Osteocyte (in vitro differentiated cells): ENCODE measurements at regions not wholly inside any gene's neighbourhood (a gene's known extent, or its start where the extent isn't known, plus 50 kb on each side); places are given as distances from the start of the nearest gene placed in this dataset.

Source experiments
- DNase-seq: peaks from one replicate; pipeline ENCODE4 v3.0.0; 2021; ENCODE audit warnings: mixed read lengths; ENCODE audit not compliant: unreplicated experiment; ENCODE audit errors: extremely low spot score
- H3K27ac Mint-ChIP-seq: one replicate; pipeline ENCODE4 v1.8.0; 2021; ENCODE audit warnings: mild to moderate bottlenecking, mixed read lengths; ENCODE audit not compliant: unreplicated experiment
- H3K27me3 Mint-ChIP-seq: one replicate; pipeline ENCODE4 v1.8.0; 2021; ENCODE audit warnings: mixed read lengths; ENCODE audit not compliant: unreplicated experiment
- H3K36me3 Mint-ChIP-seq: one replicate; pipeline ENCODE4 v1.8.0; 2021; ENCODE audit warnings: mixed read lengths; ENCODE audit not compliant: unreplicated experiment
- H3K4me1 Mint-ChIP-seq: one replicate; pipeline ENCODE4 v1.8.0; 2021; ENCODE audit warnings: mixed read lengths; ENCODE audit not compliant: unreplicated experiment
- H3K4me3 Mint-ChIP-seq: one replicate; pipeline ENCODE4 v1.8.0; 2021; ENCODE audit warnings: mild to moderate bottlenecking, moderate library complexity, mixed read lengths; ENCODE audit not compliant: unreplicated experiment
- H3K9me3 Mint-ChIP-seq: one replicate; pipeline ENCODE4 v1.8.0; 2021; ENCODE audit warnings: mixed read lengths; ENCODE audit not compliant: unreplicated experiment
- TF ChIP-seq, protein P1 (sequence below): fragments of 200-600 bp; sonication (generic); IDR thresholded peaks from 2 replicates; pipeline ENCODE4 v1.5.0; 2021; ENCODE audit warnings: antibody characterized with exemption, mild to moderate bottlenecking, moderate library complexity

DNA sequence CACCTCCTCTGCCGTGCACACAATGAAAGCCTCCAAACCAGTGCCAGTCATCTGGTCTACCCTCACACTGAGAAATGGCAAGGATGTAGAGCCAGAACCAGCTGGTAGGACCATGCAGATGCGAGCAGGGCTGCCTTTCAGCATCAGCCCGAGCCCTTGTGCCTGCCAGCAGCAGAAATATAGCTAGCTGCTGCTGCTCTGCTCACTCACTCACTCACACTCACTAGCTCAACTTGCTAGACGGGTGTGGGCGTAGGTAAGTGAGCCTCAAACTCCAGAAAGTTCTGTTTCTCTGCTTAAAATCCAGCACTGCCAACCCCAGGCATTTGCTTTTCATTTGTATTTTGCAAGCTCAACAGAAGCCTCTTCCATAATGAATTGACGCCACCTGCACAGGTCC lies 114.0 kb downstream of the DRD1 start:
- H3K9me3 Mint-ChIP-seq, result peaks cover 35% of the 10 kb centered on the region
- no peak for DNase-seq

DNA sequence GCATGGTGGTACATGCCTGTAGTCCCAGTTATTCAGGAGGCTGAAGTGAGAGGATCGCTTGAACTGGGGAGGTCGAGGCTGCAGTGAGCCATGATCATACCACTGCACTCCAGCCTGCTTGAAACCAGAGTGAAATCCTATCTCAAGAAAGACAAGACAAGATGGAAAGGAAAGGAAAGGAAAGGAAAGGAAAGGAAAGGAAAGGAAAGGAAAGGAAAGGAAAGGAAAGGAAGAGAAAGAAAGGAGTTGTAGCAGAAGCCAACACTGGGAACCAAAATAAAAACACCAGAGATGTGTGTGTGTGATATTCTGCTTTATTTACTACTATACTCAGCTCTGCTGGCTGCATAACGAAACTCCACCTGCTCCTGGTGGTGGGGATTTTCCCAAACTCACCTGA lies 115.3 kb downstream of the DRD1 start:
- Mint-ChIP-seq H3K27me3 (no peaks in the 10 kb centered on the region), H3K4me3 (no peak overlapping the region)

More for the DNA sequence above, 114.0 kb downstream of the DRD1 start:
- Mint-ChIP-seq H3K27ac (no peak overlapping the region), H3K36me3 (no peaks in the 10 kb centered on the region), H3K27me3 (no peaks in the 10 kb centered on the region), H3K4me1 (no peaks in the 10 kb centered on the region), H3K4me3 (no peak overlapping the region)
- TF ChIP-seq, protein P1, sequence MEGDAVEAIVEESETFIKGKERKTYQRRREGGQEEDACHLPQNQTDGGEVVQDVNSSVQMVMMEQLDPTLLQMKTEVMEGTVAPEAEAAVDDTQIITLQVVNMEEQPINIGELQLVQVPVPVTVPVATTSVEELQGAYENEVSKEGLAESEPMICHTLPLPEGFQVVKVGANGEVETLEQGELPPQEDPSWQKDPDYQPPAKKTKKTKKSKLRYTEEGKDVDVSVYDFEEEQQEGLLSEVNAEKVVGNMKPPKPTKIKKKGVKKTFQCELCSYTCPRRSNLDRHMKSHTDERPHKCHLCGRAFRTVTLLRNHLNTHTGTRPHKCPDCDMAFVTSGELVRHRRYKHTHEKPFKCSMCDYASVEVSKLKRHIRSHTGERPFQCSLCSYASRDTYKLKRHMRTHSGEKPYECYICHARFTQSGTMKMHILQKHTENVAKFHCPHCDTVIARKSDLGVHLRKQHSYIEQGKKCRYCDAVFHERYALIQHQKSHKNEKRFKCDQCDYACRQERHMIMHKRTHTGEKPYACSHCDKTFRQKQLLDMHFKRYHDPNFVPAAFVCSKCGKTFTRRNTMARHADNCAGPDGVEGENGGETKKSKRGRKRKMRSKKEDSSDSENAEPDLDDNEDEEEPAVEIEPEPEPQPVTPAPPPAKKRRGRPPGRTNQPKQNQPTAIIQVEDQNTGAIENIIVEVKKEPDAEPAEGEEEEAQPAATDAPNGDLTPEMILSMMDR, result no peak

DNA sequence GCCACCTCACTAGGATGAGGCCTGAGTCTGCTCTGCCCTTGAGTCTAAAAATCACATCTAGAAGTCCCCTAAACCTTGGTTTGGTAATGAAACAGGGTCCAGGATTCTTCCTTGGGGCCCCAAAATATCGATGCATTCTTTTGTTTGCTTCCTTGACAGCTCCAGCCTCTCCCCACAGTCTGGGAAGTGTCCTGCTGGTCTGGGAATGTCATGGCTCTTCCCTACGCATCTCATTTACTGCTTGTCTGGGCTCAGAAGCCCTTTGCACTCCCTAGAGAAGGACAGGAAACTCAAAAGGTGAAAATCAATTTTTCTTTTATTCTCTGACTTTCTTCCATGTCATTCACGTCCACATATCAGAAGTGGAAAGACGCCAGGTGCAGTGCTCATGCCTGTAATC lies 115.8 kb downstream of the DRD1 start:
- H3K4me1 Mint-ChIP-seq, result no peaks in the 10 kb centered on the region
- H3K27me3 Mint-ChIP-seq, result no peaks in the 10 kb centered on the region
- H3K27ac Mint-ChIP-seq, result no peak overlapping the region
- TF ChIP-seq, protein P1, result no peak
- H3K9me3 Mint-ChIP-seq, result peaks cover 33% of the 10 kb centered on the region
- no peaks in the 10 kb centered on the region for H3K36me3 Mint-ChIP-seq
- no peak overlapping the region for H3K4me3 Mint-ChIP-seq
- no peak for DNase-seq

More for the DNA sequence above, 115.3 kb downstream of the DRD1 start:
- no peaks in the 10 kb centered on the region for H3K36me3 Mint-ChIP-seq
- DNase-seq, result no peak
- H3K27ac Mint-ChIP-seq, result no peak overlapping the region
- H3K9me3 Mint-ChIP-seq, result peaks cover 33% of the 10 kb centered on the region
- H3K4me1 Mint-ChIP-seq, result no peaks in the 10 kb centered on the region
- TF ChIP-seq, protein P1, result no peak

DNA sequence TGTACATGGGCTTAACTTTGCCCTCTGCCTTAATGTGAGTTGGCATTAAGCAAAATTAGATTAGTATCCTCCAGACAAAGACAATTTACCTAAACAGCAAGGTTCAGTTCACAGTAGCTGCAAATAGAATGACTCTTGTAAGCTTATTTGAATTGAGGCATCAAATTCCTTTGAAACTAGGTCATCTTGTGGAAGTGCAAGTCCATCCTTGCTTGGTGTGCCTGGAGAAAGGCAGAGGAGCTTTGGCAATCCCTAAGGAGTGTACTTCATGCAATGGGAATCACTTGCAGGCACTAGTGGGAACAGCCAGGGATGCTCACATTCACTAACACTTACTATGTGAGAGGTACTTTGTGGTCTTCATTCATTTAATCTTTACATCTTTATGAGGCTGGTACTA lies 118.3 kb downstream of the DRD1 start:
- peaks cover 35% of the 10 kb centered on the region for H3K9me3 Mint-ChIP-seq
- H3K4me1 Mint-ChIP-seq, result no peaks in the 10 kb centered on the region
- H3K36me3 Mint-ChIP-seq, result no peaks in the 10 kb centered on the region
- DNase-seq, result no peak
- TF ChIP-seq, protein P1, result no peak
- no peak overlapping the region for H3K4me3 Mint-ChIP-seq
- H3K27ac Mint-ChIP-seq, result no peak overlapping the region
- no peaks in the 10 kb centered on the region for H3K27me3 Mint-ChIP-seq

DNA sequence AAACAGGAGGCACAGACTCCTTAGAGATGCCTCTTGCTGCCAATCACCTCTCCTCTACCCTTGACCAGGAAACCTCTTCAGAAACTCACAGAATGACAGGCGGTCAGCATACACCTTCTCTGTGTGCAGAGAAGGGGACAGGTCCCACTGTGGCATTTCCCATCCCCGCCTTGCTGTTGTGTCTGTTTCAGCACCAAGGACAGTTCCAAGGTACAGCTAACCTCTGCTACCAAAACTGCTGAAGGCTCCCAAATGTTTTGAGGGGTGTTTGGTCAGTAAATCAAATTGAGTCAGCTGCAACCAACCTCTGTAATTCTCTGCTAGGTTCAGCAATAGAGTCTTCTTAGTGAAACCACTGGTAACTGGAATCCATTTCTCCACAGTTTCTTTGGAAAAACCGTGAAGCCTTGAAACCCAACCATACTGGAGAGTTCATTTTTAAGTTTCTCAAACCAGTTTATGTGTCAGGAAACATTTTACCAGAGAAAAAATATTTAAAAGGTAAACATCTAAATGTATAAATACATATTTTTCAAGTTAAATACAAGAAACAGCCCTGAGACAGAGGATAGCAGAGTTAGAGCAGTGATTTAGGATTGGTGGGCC lies 122.0 kb downstream of the DRD1 start:
- H3K27me3 Mint-ChIP-seq, result no peaks in the 10 kb centered on the region
- no peaks in the 10 kb centered on the region for H3K36me3 Mint-ChIP-seq
- TF ChIP-seq, protein P1, result no peak
- no peak overlapping the region for H3K4me3 Mint-ChIP-seq
- no peak for DNase-seq
- peaks cover 41% of the 10 kb centered on the region for H3K9me3 Mint-ChIP-seq
- H3K4me1 Mint-ChIP-seq, result no peaks in the 10 kb centered on the region
- H3K27ac Mint-ChIP-seq, result no peak overlapping the region
